A549 (cell line): ENCODE measurements at regions not wholly inside any gene's neighbourhood (a gene's known extent, or its start where the extent isn't known, plus 50 kb on each side); places are given as distances from the start of the nearest gene placed in this dataset.

ENCODE experiments used
- ATAC-seq, 2 experiments: fragments of 200-7000 bp in 1 of 2; fragments of >200 bp in 1 of 2; cut with Nextera tagmentation in 1 of 2; cut with Tn5 transposase in 1 of 2; 3 replicates each; pipeline versions ENCODE4 v1.8.0 to v1.9.1; 2018 to 2020; ENCODE audit warnings: mild to moderate bottlenecking in 1 of 2, moderate library complexity in 1 of 2
- CTCF ChIA-PET: fragments of 300-600 bp; sonication (Branson Sonifier 250); formaldehyde crosslinking; extraction: SDS; loops from one replicate; lab custom pipeline; 2021; ENCODE audit warnings: antibody characterized with exemption, inconsistent platforms; lab: Yijun Ruan, JAX
- POLR2A ChIA-PET: fragments of 350-600 bp; formaldehyde crosslinking; extraction: SDS; loops from one replicate; lab custom pipeline; 2021; ENCODE audit warnings: antibody characterized with exemption, inconsistent platforms; lab: Yijun Ruan, JAX
- DNase-seq, 2 experiments: peaks; one replicate each; pipeline versions ENCODE4 v3.0.0 to v3.0.0-alpha.2; 2011 to 2016; ENCODE audit warnings: low read depth in 1 of 2, low spot score in 1 of 2
- FAIRE-seq: peaks from 2 replicates; lab custom pipeline; 2011; peaks lifted over from hg19 to GRCh38; lab: Jason Lieb, UNC
- H3K27ac ChIP-seq, 2 experiments: fragments of >200 bp; sonication (Bioruptor Twin); formaldehyde crosslinking; 3 replicates each; pipeline ENCODE4 v1.5.1; 2016 to 2017
- H3K4me1 ChIP-seq: fragments of >200 bp; sonication (Bioruptor Twin); formaldehyde crosslinking; 3 replicates; pipeline ENCODE4 v1.6.1; 2016
- H3K4me2 ChIP-seq: fragments of >200 bp; sonication (Bioruptor Twin); formaldehyde crosslinking; 3 replicates; pipeline ENCODE4 v1.6.1; 2016
- H3K4me3 ChIP-seq: fragments of >200 bp; sonication (Bioruptor Twin); formaldehyde crosslinking; 3 replicates; pipeline ENCODE4 v1.5.1; 2016
- H3K9me3 ChIP-seq: fragments of >200 bp; sonication (Bioruptor Twin); formaldehyde crosslinking; 3 replicates; pipeline ENCODE4 v1.6.1; 2016
- CBX2 ChIP-seq: fragments of 200-600 bp; sonication (generic); IDR thresholded peaks from 2 replicates; pipeline ENCODE4 v1.6.1; 2016; ENCODE audit warnings: low read depth, mild to moderate bottlenecking, borderline replicate concordance
- CEBPB ChIP-seq, 2 experiments: fragments of >200 bp in 1 of 2; sonication (Bioruptor Twin) in 1 of 2; formaldehyde crosslinking in 1 of 2; IDR thresholded peaks; 2 replicates each; pipeline ENCODE4 v1.6.1; 2012 to 2016
- CHD4 ChIP-seq: fragments of 200-600 bp; sonication (generic); IDR thresholded peaks from 2 replicates; pipeline ENCODE4 v1.6.1; 2016; ENCODE audit warnings: antibody characterized with exemption, mild to moderate bottlenecking, borderline replicate concordance
- CTCF ChIP-seq: fragments of >200 bp; sonication (Bioruptor Twin); formaldehyde crosslinking; IDR thresholded peaks from 3 replicates; pipeline ENCODE4 v1.5.1; 2016
- E2F6 ChIP-seq: IDR thresholded peaks from 2 replicates; pipeline ENCODE4 v1.6.1; 2012; ENCODE audit warnings: low read depth, borderline replicate concordance
- EHMT2 ChIP-seq: fragments of 200-600 bp; sonication (generic); IDR thresholded peaks from 2 replicates; pipeline ENCODE4 v1.6.1; 2016; ENCODE audit warnings: antibody characterized with exemption, low read depth, mild to moderate bottlenecking, moderate library complexity
- ESRRA ChIP-seq: fragments of 150-350 bp; IDR thresholded peaks from 2 replicates; pipeline ENCODE4 v1.6.1; 2014; ENCODE audit warnings: mild to moderate bottlenecking, low read length, borderline replicate concordance
- FOXS1 ChIP-seq: fragments of 250-450 bp; sonication (Bioruptor Pico); IDR thresholded peaks from 2 replicates; pipeline ENCODE4 v1.5.0; 2020; ENCODE audit warnings: mild to moderate bottlenecking, moderate library complexity
- GATA3 ChIP-seq: IDR thresholded peaks from 2 replicates; pipeline ENCODE4 v1.6.1; 2012; ENCODE audit warnings: borderline replicate concordance
- HDAC2 ChIP-seq: fragments of 200-600 bp; sonication (generic); IDR thresholded peaks from 2 replicates; pipeline ENCODE4 v1.6.1; 2016
- HES2 ChIP-seq: fragments of >200 bp; sonication (Bioruptor Twin); formaldehyde crosslinking; IDR thresholded peaks from 2 replicates; pipeline ENCODE4 v1.6.1; 2016
- HOXB13 ChIP-seq: fragments of 250-450 bp; sonication (Bioruptor Pico); IDR thresholded peaks from 2 replicates; pipeline ENCODE4 v1.5.0; 2020; ENCODE audit warnings: low read depth, mild to moderate bottlenecking, moderate library complexity
- MAFK ChIP-seq: fragments of 450-650 bp; IDR thresholded peaks from 2 replicates; pipeline ENCODE4 v1.6.1; 2014; ENCODE audit not compliant: partially characterized antibody
- NPAS2 ChIP-seq: fragments of 250-450 bp; sonication (Bioruptor Pico); IDR thresholded peaks from 2 replicates; pipeline ENCODE4 v1.8.0; 2022; ENCODE audit warnings: mild to moderate bottlenecking, moderate library complexity, borderline replicate concordance
- NR3C1 ChIP-seq: fragments of >200 bp; sonication (Bioruptor Twin); formaldehyde crosslinking; IDR thresholded peaks from 3 replicates; pipeline ENCODE4 v1.6.1; 2017
- PBX3 ChIP-seq: IDR thresholded peaks from 2 replicates; pipeline ENCODE4 v1.6.1; 2012
- PHF8 ChIP-seq: fragments of 200-600 bp; sonication (generic); IDR thresholded peaks from 2 replicates; pipeline ENCODE4 v1.6.1; 2016; ENCODE audit warnings: low read depth, mild to moderate bottlenecking, antibody characterized with exemption, moderate library complexity, borderline replicate concordance
- POLR2A ChIP-seq: IDR thresholded peaks from 2 replicates; pipeline ENCODE4 v1.6.1; 2012; ENCODE audit warnings: mild to moderate bottlenecking, low read length
- RAD21 ChIP-seq, 2 experiments: fragments of >200 bp in 1 of 2; sonication (Bioruptor Twin) in 1 of 2; formaldehyde crosslinking in 1 of 2; IDR thresholded peaks in 1 of 2; conservative IDR thresholded peaks in 1 of 2; 2 replicates in 1 of 2; 3 replicates in 1 of 2; pipeline ENCODE4 v1.6.1; 2012 to 2018; ENCODE audit warnings: inconsistent platforms in 1 of 2
- RNF2 ChIP-seq: fragments of 200-600 bp; sonication (generic); IDR thresholded peaks from 2 replicates; pipeline ENCODE4 v1.6.1; 2016; ENCODE audit warnings: low read depth, mild to moderate bottlenecking, antibody characterized with exemption, moderate library complexity, borderline replicate concordance
- USF2 ChIP-seq: fragments of 450-650 bp; IDR thresholded peaks from 2 replicates; pipeline ENCODE4 v1.6.1; 2014; ENCODE audit warnings: antibody characterized with exemption
- ZC3H11A ChIP-seq: fragments of 450-650 bp; IDR thresholded peaks from 2 replicates; pipeline ENCODE4 v1.6.1; 2014; ENCODE audit warnings: antibody characterized with exemption, mild to moderate bottlenecking
- ZNF302 ChIP-seq: fragments of 250-450 bp; sonication (Bioruptor Pico); IDR thresholded peaks from 2 replicates; pipeline ENCODE4 v1.9.0; 2021; ENCODE audit warnings: inconsistent platforms, mild to moderate bottlenecking, moderate library complexity
- WGBS: methylation state at CpG from one replicate; pipeline ENCODE4 v1.1.6; 2017; ENCODE audit errors: missing lambda C conversion rate; 5-methylcytosine and 5-hydroxymethylcytosine counted together

- ATAC-seq (no peak), FAIRE-seq (no peak), DNase-seq (no peak)
- POLR2A ChIA-PET, result no interaction called here
- TF ChIP-seq PBX3 (no peak), ESRRA (no peak), RAD21 (conservative IDR thresholded peaks at IDR 0.05 in 1 of 2, IDR thresholded peaks at IDR 0.05 in 1 of 2) (no peak), CEBPB (IDR thresholded peaks at IDR 0.05) (no peak), ZC3H11A (no peak), USF2 (no peak), ZNF302 (no peak), CBX2 (no peak), RNF2 (no peak)
- Histone ChIP-seq H3K27ac (no peak overlapping the region), H3K4me1 (no peaks in the 10 kb centered on the region), H3K4me3 (no peak overlapping the region), H3K9me3 (no peaks in the 10 kb centered on the region), H3K4me2 (no peak overlapping the region)
- CTCF ChIA-PET, result interaction anchor here (1.0 kb wide), 1 partner anchor 11 kb away, joined by 3 read pairs; no protein-coding TSS in a partner anchor
- WGBS, result 84% methylated on average over 4 of the region's 4 CpGs
These were observed 105.5 kb downstream of the IRS2 start for GRCh38 chr13:109680930-109681329.

- DNase-seq (no peak), FAIRE-seq (no peak), ATAC-seq (no peak)
- TF ChIP-seq CTCF (no peak), PHF8 (no peak), HES2 (no peak), EHMT2 (no peak), HDAC2 (no peak), NR3C1 (no peak)
- no peak overlapping the region for H3K4me3 ChIP-seq
- no peaks in the 10 kb centered on the region for H3K4me1 ChIP-seq
- H3K27ac ChIP-seq, result no peak overlapping the region
- no peaks in the 10 kb centered on the region for H3K9me3 ChIP-seq
- no peak overlapping the region for H3K4me2 ChIP-seq
- 81% methylated on average over 4 of the region's 4 CpGs for WGBS
- ChIA-PET CTCF (interaction anchor here (0.7 kb wide), 1 partner anchor 18 kb away, joined by 3 read pairs; no protein-coding TSS in a partner anchor), POLR2A (no interaction called here)
These were observed 106.1 kb downstream of the IRS2 start for GRCh38 chr13:109680288-109680687.

- FAIRE-seq (no peak), ATAC-seq (no peak), DNase-seq (no peak)
- ChIA-PET POLR2A (no interaction called here), CTCF (no interaction called here)
- no peak overlapping the region for H3K27ac ChIP-seq
- WGBS, result 62% methylated on average over 4 of the region's 4 CpGs
- TF ChIP-seq HDAC2 (no peak), FOXS1 (CRISPR knock-in tag) (no peak), GATA3 (no peak), ZNF302 (no peak), RAD21 (conservative IDR thresholded peaks at IDR 0.05 in 1 of 2, IDR thresholded peaks at IDR 0.05 in 1 of 2) (no peak), RNF2 (no peak), NPAS2 (CRISPR knock-in tag) (no peak), CBX2 (no peak), HOXB13 (CRISPR knock-in tag) (no peak), USF2 (no peak), E2F6 (no peak), CHD4 (no peak), EHMT2 (no peak), MAFK (no peak), POLR2A (no peak), CTCF (no peak)
- no peaks in the 10 kb centered on the region for H3K9me3 ChIP-seq
- no peak overlapping the region for H3K4me2 ChIP-seq
- no peak overlapping the region for H3K4me3 ChIP-seq
- H3K4me1 ChIP-seq, result no peaks in the 10 kb centered on the region
These were observed 107.9 kb downstream of the IRS2 start for GRCh38 chr13:109678459-109678858.
